Endodermal cell (in vitro differentiated cells): ENCODE measurements at regions not wholly inside any gene's neighbourhood (a gene's known extent, or its start where the extent isn't known, plus 50 kb on each side); places are given as distances from the start of the nearest gene placed in this dataset.

ENCODE experiments used
- DNase-seq: peaks from one replicate; pipeline ENCODE4 v3.0.0-alpha.2; 2017
- H3K27ac ChIP-seq: 2 replicates; pipeline ENCODE4 v1.5.1; 2013; ENCODE audit warnings: mild to moderate bottlenecking, low read depth, low read length, moderate library complexity
- H3K27me3 ChIP-seq: 2 replicates; pipeline ENCODE4 v1.6.1; 2013; ENCODE audit warnings: mild to moderate bottlenecking, low read length, moderate library complexity; ENCODE audit not compliant: insufficient read depth, control insufficient read depth, poor library complexity, severe bottlenecking
- H3K36me3 ChIP-seq: 2 replicates; pipeline ENCODE4 v1.7.0; 2013; ENCODE audit warnings: mild to moderate bottlenecking, low read length, moderate library complexity; ENCODE audit not compliant: control insufficient read depth, insufficient read depth
- H3K4me1 ChIP-seq: one replicate; pipeline ENCODE4 v1.7.0; 2013; ENCODE audit warnings: low read length; ENCODE audit not compliant: control insufficient read depth, insufficient read depth
- H3K4me3 ChIP-seq: 2 replicates; pipeline ENCODE4 v1.5.1; 2013; ENCODE audit warnings: mild to moderate bottlenecking, low read length, moderate library complexity
- H3K9ac ChIP-seq: 2 replicates; pipeline ENCODE4 v1.6.1; 2013; ENCODE audit warnings: mild to moderate bottlenecking, low read length, moderate library complexity; ENCODE audit not compliant: poor library complexity, severe bottlenecking; ENCODE audit errors: extremely low read depth
- H3K9me3 ChIP-seq: 2 replicates; pipeline ENCODE4 v1.6.1; 2013; ENCODE audit warnings: mild to moderate bottlenecking, low read length, moderate library complexity; ENCODE audit not compliant: control insufficient read depth
- H3K27ac Mint-ChIP-seq: 2 replicates; pipeline ENCODE4 v1.8.0; 2020; ENCODE audit warnings: mixed read lengths
- H3K27me3 Mint-ChIP-seq: 2 replicates; pipeline ENCODE4 v1.8.0; 2021; ENCODE audit warnings: mild to moderate bottlenecking, mixed read lengths; ENCODE audit not compliant: insufficient read depth
- H3K36me3 Mint-ChIP-seq: 2 replicates; pipeline ENCODE4 v1.8.0; 2020; ENCODE audit warnings: low read depth, mixed read lengths
- H3K4me1 Mint-ChIP-seq: 2 replicates; pipeline ENCODE4 v1.8.0; 2020; ENCODE audit warnings: mixed read lengths
- H3K4me3 Mint-ChIP-seq: 2 replicates; pipeline ENCODE4 v1.8.0; 2020; ENCODE audit warnings: mild to moderate bottlenecking, moderate library complexity, mixed read lengths
- H3K9me3 Mint-ChIP-seq: 2 replicates; pipeline ENCODE4 v1.8.0; 2020; ENCODE audit warnings: mild to moderate bottlenecking, mixed read lengths
- CTCF ChIP-seq: fragments of 200-600 bp; sonication (generic); conservative IDR thresholded peaks from 2 replicates; pipeline ENCODE4 v1.5.0; 2021; ENCODE audit warnings: antibody characterized with exemption, mild to moderate bottlenecking
- WGBS, 2 experiments: methylation state at CpG; one replicate each; pipeline versions ENCODE4 v1.1.5 to v1.1.7; 2013; ENCODE audit warnings: missing lambda C conversion rate in 2 of 2, mixed read lengths in 1 of 2; ENCODE audit not compliant: insufficient coverage in 1 of 2, insufficient read length in 1 of 2; 5-methylcytosine and 5-hydroxymethylcytosine counted together

DNA sequence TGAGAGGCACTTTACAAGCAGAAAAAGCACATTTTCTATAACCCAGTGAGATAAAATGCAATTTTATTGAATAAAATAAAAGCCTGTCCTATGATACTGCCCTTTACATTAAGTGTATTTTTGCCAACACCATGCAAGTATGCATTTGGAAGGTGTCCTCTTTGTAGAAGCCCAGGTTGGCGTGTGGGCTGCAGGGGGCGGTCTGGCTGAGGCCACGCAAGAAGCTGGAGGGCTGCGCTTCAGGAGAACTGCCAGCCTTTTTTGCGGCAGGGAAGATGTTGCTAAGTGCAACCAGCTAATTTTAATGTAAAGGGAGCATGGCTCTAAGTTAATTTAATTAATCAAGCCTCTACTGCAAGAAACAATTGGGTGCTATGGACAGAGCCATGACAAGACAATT lies 562.8 kb upstream of the SALL3 start:
- Histone ChIP-seq H3K9me3 (no peaks in the 10 kb centered on the region), H3K27me3 (no peaks in the 10 kb centered on the region), H3K4me1 (no peaks in the 10 kb centered on the region), H3K36me3 (no peaks in the 10 kb centered on the region), H3K27ac (no peak overlapping the region), H3K9ac (no peak overlapping the region), H3K4me3 (no peak overlapping the region)
- H3K27me3 Mint-ChIP-seq: peaks cover 4% of the 10 kb centered on the region
- no peak overlapping the region for H3K27ac Mint-ChIP-seq
- no peaks in the 10 kb centered on the region for H3K36me3 Mint-ChIP-seq
- TF ChIP-seq CTCF: peak; percentile 56
- no peak overlapping the region for H3K4me3 Mint-ChIP-seq
- no peaks in the 10 kb centered on the region for H3K4me1 Mint-ChIP-seq
- DNase-seq: peak; percentile 59
- 91 to 100% methylated on average over 1 to 5 of the region's 5 CpGs for WGBS, 2 experiments
- H3K9me3 Mint-ChIP-seq: no peaks in the 10 kb centered on the region

GRCh38 chr18:78418379-78418778 lies 561.2 kb upstream of the SALL3 start:
- H3K36me3 Mint-ChIP-seq: no peaks in the 10 kb centered on the region
- Histone ChIP-seq H3K4me1 (no peaks in the 10 kb centered on the region), H3K36me3 (no peaks in the 10 kb centered on the region), H3K27ac (no peak overlapping the region), H3K9me3 (no peaks in the 10 kb centered on the region), H3K9ac (no peak overlapping the region), H3K4me3 (no peak overlapping the region), H3K27me3 (no peaks in the 10 kb centered on the region)
- DNase-seq: no peak
- H3K9me3 Mint-ChIP-seq: no peaks in the 10 kb centered on the region
- peaks cover 4% of the 10 kb centered on the region for H3K27me3 Mint-ChIP-seq
- no peaks in the 10 kb centered on the region for H3K4me1 Mint-ChIP-seq
- H3K4me3 Mint-ChIP-seq: no peak overlapping the region
- no peak overlapping the region for H3K27ac Mint-ChIP-seq
- WGBS, 2 experiments: 80 to 85% methylated on average over 7 of the region's 7 CpGs
- no peak for TF ChIP-seq CTCF

DNA sequence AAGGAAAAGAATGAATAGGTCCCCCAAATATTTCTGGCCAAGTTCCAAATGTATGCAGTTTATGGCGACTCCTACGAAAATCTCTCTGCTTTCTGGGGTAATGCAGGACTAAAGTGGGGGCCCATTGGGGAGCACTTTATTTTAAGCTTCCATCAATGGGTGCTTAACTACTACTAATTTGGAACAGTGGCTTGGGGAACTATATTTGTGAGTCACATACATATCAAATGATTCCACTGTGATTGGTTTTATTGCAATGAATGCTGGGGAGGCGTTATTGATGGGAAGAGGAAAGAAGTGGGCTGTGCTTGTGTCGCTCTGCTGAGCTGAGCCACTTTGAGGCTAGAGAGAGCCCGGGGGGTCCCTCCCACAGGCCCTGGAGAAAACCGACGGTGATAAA lies 560.4 kb upstream of the SALL3 start:
- no peaks in the 10 kb centered on the region for H3K4me1 Mint-ChIP-seq
- peaks cover 4% of the 10 kb centered on the region for H3K27me3 Mint-ChIP-seq
- H3K36me3 Mint-ChIP-seq: no peaks in the 10 kb centered on the region
- no peak overlapping the region for H3K27ac Mint-ChIP-seq
- no peak for TF ChIP-seq CTCF
- Histone ChIP-seq H3K4me3 (no peak overlapping the region), H3K9me3 (no peaks in the 10 kb centered on the region), H3K27me3 (no peaks in the 10 kb centered on the region), H3K36me3 (no peaks in the 10 kb centered on the region), H3K9ac (no peak overlapping the region), H3K4me1 (no peaks in the 10 kb centered on the region), H3K27ac (no peak overlapping the region)
- H3K4me3 Mint-ChIP-seq: no peak overlapping the region
- peak; percentile 12 for DNase-seq
- no peaks in the 10 kb centered on the region for H3K9me3 Mint-ChIP-seq
- 79 to 84% methylated on average over 3 to 7 of the region's 7 CpGs for WGBS, 2 experiments
